ENCODE measurements at regions not wholly inside any gene's neighbourhood (a gene's known extent, or its start where the extent isn't known, plus 50 kb on each side); places are given as distances from the start of the nearest gene placed in this dataset.
"Not testable (repeated sequence)": the region's sequence is repeated elsewhere in the genome, so short reads cannot be mapped to it uniquely, and the experiment has no call there.

GRCh38 chr1:203559523-203559922 lies 65.6 kb downstream of the OPTC start (continued):
- no peak for TF ChIP-seq JUN (IDR thresholded peaks at IDR 0.05; ENCODE audit: low read depth, low read length)
- TF ChIP-seq SUZ12 (IDR thresholded peaks at IDR 0.05; ENCODE audit: low read length): no peak
- TF ChIP-seq FOSL1 (IDR thresholded peaks at IDR 0.05; ENCODE audit: insufficient read depth, low read depth, low read length): no peak

- H4K91ac ChIP-seq (replicated peaks; ENCODE audit: insufficient read length, low read length); H3K9ac ChIP-seq (replicated peaks in 1 of 4; ENCODE audit: extremely low read depth in 1 of 4, low read depth in 3 of 4, low read length in 3 of 4); H3K9me3 ChIP-seq (ENCODE audit: insufficient read depth in 2 of 2, low read depth in 1 of 2, low read length in 1 of 2); H3K27ac ChIP-seq (ENCODE audit: low read depth, low read length); H3K4me2 ChIP-seq (ENCODE audit: insufficient read depth in 1 of 2, low read depth in 2 of 2, low read length in 2 of 2); H3K4me3 ChIP-seq (ENCODE audit: extremely low read depth in 1 of 4, insufficient read depth in 2 of 4, low read depth in 3 of 4, low read length in 4 of 4); DNase-seq (ENCODE audit: low read depth in 1 of 2, low spot score in 2 of 2); H2BK5ac ChIP-seq (ENCODE audit: low read depth, low read length); H4K8ac ChIP-seq (ENCODE audit: extremely low read depth, insufficient read depth, low read length); H3K18ac ChIP-seq (ENCODE audit: extremely low read depth, low read length); H2BK120ac ChIP-seq (replicated peaks; ENCODE audit: low read depth, low read length); H3K23me2 ChIP-seq (ENCODE audit: low read depth, low read length); H2BK12ac ChIP-seq (ENCODE audit: low read depth, low read length); H3K79me2 ChIP-seq (ENCODE audit: control insufficient read depth in 1 of 2, insufficient read depth in 2 of 2, low read length in 2 of 2); H3K79me1 ChIP-seq (ENCODE audit: low read depth, low read length); H2AK5ac ChIP-seq (ENCODE audit: low read depth, low read length); H3K4me1 ChIP-seq (replicated peaks in 1 of 4; ENCODE audit: control insufficient read depth in 3 of 4, insufficient read depth in 4 of 4, low read length in 3 of 4); H3K56ac ChIP-seq (replicated peaks; ENCODE audit: insufficient read length, low read depth, low read length); FAIRE-seq; H3K23ac ChIP-seq (ENCODE audit: insufficient read length); H4K20me1 ChIP-seq (replicated peaks in 1 of 2; ENCODE audit: control insufficient read depth in 1 of 2, insufficient read depth in 2 of 2, low read length in 2 of 2); H2AFZ ChIP-seq (ENCODE audit: low read length); H2BK20ac ChIP-seq (ENCODE audit: low read length); H2BK15ac ChIP-seq (ENCODE audit: low read length); H3K4ac ChIP-seq (replicated peaks; ENCODE audit: insufficient read length, low read depth, low read length); H4K5ac ChIP-seq (ENCODE audit: insufficient read length, low read depth, low read length); H3K27me3 ChIP-seq (replicated peaks in 1 of 4; ENCODE audit: control insufficient read depth in 3 of 4, extremely low read depth in 1 of 4, insufficient read depth in 3 of 4, low read length in 3 of 4); H3K36me3 ChIP-seq (ENCODE audit: control insufficient read depth in 2 of 4, insufficient read depth in 4 of 4, low read length in 3 of 4); H3K14ac ChIP-seq (ENCODE audit: insufficient read length): not testable (repeated sequence)
- POLR2A ChIA-PET (ENCODE audit: partially characterized antibody): interaction anchor here (1.7 kb wide), 1 partner anchor 12 kb away, joined by 3 read pairs; no protein-coding TSS in a partner anchor
- CTCF ChIA-PET (ENCODE audit: partially characterized antibody): interaction anchor here (1.2 to 1.9 kb wide), 5 partner anchors 9 to 48 kb away, joined by 3 to 5 read pairs (median 4); no protein-coding TSS in a partner anchor
- WGBS, 2 experiments (ENCODE audit: extremely low coverage in 1 of 2, insufficient coverage in 1 of 2, insufficient read length in 1 of 2, insufficient replicate concordance in 2 of 2, low coverage in 1 of 2, low lambda C conversion rate in 2 of 2, missing lambda C conversion rate in 1 of 2): 88% methylated on average over 1 of the region's 1 CpG; no CpG with 5 or more reads in 1 of the 2 experiments
Measured at GRCh38 chr1:203561761-203562160, 64.9 kb upstream of the ATP2B4 start.
